Endothelial cell of umbilical vein (primary cell): ENCODE measurements at regions not wholly inside any gene's neighbourhood (a gene's known extent, or its start where the extent isn't known, plus 50 kb on each side); places are given as distances from the start of the nearest gene placed in this dataset.

Experiments
- BruUV-seq: library from RNA; stranded (reverse); fragments of 400-500 nt; replicated peaks from 2 replicates; lab custom pipeline; 2021; lab: Mats Ljungman, UMichigan
- CTCF ChIA-PET: fragments of 300-600, 350-600 bp; sonication (Branson Sonifier 250); formaldehyde crosslinking; loops from one replicate; lab custom pipeline; 2021; ENCODE audit warnings: antibody characterized with exemption, inconsistent platforms; lab: Charles Lee
- POLR2A ChIA-PET: fragments of 300-600, 350-600 bp; sonication (Branson Sonifier 250); formaldehyde crosslinking; loops from one replicate; lab custom pipeline; 2021; ENCODE audit warnings: antibody characterized with exemption, inconsistent platforms; lab: Charles Lee
- DNase-seq: peaks from one replicate; pipeline ENCODE4 v3.0.0-alpha.2; 2011; ENCODE audit warnings: low read depth, low spot score
- FAIRE-seq: peaks from 2 replicates; lab custom pipeline; 2011; peaks lifted over from hg19 to GRCh38; lab: Jason Lieb, UNC
- H2AFZ ChIP-seq: 2 replicates; pipeline ENCODE4 v1.6.0; 2012; ENCODE audit warnings: low read depth, low read length, control low read depth, inconsistent platforms
- H3K27ac ChIP-seq: 2 replicates; pipeline ENCODE4 v1.5.1; 2011; ENCODE audit warnings: low read depth, mild to moderate bottlenecking, control low read depth, low read length, moderate library complexity; ENCODE audit not compliant: insufficient read depth
- H3K27me3 ChIP-seq, 2 experiments: 2 replicates each; pipeline versions ENCODE4 v1.6.0 to v1.6.1; 2011; ENCODE audit warnings: low read length in 2 of 2, mixed read lengths in 1 of 2; ENCODE audit not compliant: control insufficient read depth in 2 of 2, insufficient read depth in 2 of 2
- H3K36me3 ChIP-seq, 2 experiments: 2 replicates in 1 of 2; 3 replicates in 1 of 2; pipeline ENCODE4 v1.5.1; 2011; ENCODE audit warnings: low read length in 2 of 2, mild to moderate bottlenecking in 1 of 2, moderate library complexity in 1 of 2; ENCODE audit not compliant: control insufficient read depth in 2 of 2, insufficient read depth in 2 of 2; ENCODE audit errors: extremely low read depth in 1 of 2
- H3K4me1 ChIP-seq: 3 replicates; pipeline ENCODE4 v1.5.1; 2011; ENCODE audit warnings: mild to moderate bottlenecking, low read length; ENCODE audit not compliant: control insufficient read depth, insufficient read depth; ENCODE audit errors: extremely low read depth
- H3K4me2 ChIP-seq: 2 replicates; pipeline ENCODE4 v1.6.1; 2011; ENCODE audit warnings: low read length, control low read depth, mixed read lengths; ENCODE audit not compliant: insufficient read depth
- H3K4me3 ChIP-seq, 3 experiments: fragments of 200-600 bp in 1 of 3; sonication (generic), shearing (Covaris generic) in 1 of 3; replicated peaks in 1 of 3; 2 replicates each; pipeline ENCODE4 v1.5.1; 2011 to 2016; ENCODE audit warnings: control low read depth in 3 of 3, low read length in 3 of 3, mild to moderate bottlenecking in 2 of 3, inconsistent platforms in 1 of 3, low read depth in 1 of 3, moderate library complexity in 1 of 3; ENCODE audit not compliant: insufficient read depth in 1 of 3
- H3K79me2 ChIP-seq: 2 replicates; pipeline ENCODE4 v1.6.0; 2012; ENCODE audit warnings: low read length, inconsistent platforms; ENCODE audit not compliant: control insufficient read depth, insufficient read depth
- H3K9ac ChIP-seq: replicated peaks from 2 replicates; pipeline ENCODE3; 2011; ENCODE audit warnings: low read length, control low read depth; ENCODE audit not compliant: insufficient read depth; ENCODE audit errors: extremely low read depth
- H3K9me1 ChIP-seq: replicated peaks from 3 replicates; pipeline ENCODE4 v1.6.0; 2011; ENCODE audit warnings: mild to moderate bottlenecking, low read length; ENCODE audit not compliant: control insufficient read depth, insufficient read depth; ENCODE audit errors: extremely low read depth
- H3K9me3 ChIP-seq: replicated peaks from 2 replicates; pipeline ENCODE4 v1.5.1; 2012; ENCODE audit warnings: low read length, inconsistent platforms; ENCODE audit not compliant: control insufficient read depth, insufficient read depth
- H4K20me1 ChIP-seq: replicated peaks from 2 replicates; pipeline ENCODE3; 2011; ENCODE audit warnings: mild to moderate bottlenecking, low read length; ENCODE audit not compliant: control insufficient read depth, insufficient read depth; ENCODE audit errors: extremely low read depth
- EZH2 ChIP-seq: IDR thresholded peaks from 2 replicates; pipeline ENCODE4 v1.6.1; 2012; ENCODE audit warnings: borderline replicate concordance, low read depth, mild to moderate bottlenecking, moderate library complexity, low read length, inconsistent platforms; ENCODE audit not compliant: severe bottlenecking
- FOS ChIP-seq: IDR thresholded peaks from 2 replicates; pipeline ENCODE4 v1.6.1; 2011; ENCODE audit warnings: mild to moderate bottlenecking, low read length, moderate library complexity, borderline replicate concordance; ENCODE audit not compliant: insufficient read depth
- JUN ChIP-seq: IDR thresholded peaks from 2 replicates; pipeline ENCODE4 v1.6.1; 2011; ENCODE audit warnings: borderline replicate concordance, low read depth; ENCODE audit not compliant: insufficient read length, insufficient read depth
- MYC ChIP-seq: IDR thresholded peaks from one replicate; pipeline ENCODE4 v1.6.1; 2011; ENCODE audit warnings: mild to moderate bottlenecking, low read depth, low read length
- POLR2A ChIP-seq: IDR thresholded peaks from 2 replicates; pipeline ENCODE4 v1.6.1; 2012; ENCODE audit warnings: low read depth, mild to moderate bottlenecking, control low read depth, low read length
- dilution Hi-C: fragments of 300-500 bp; cut with MboI; formaldehyde crosslinking; loops from one replicate; pipeline ENCODE4 v1.15.0; 2019; ENCODE audit warnings: low sequenced_read_pairs; ENCODE audit not compliant: extremely low pct_ligation_motif_present
- intact Hi-C: fragments of 100-400 bp; cut with micrococcal nuclease; formaldehyde crosslinking; loops from one replicate; pipeline ENCODE4 v1.10.0; 2022
- TF ChIP-seq, protein P1 (sequence below), 2 donors: IDR thresholded peaks; 1 replicate in 1 of 2; 2 replicates in 1 of 2; pipeline ENCODE4 v1.5.1; 2011; ENCODE audit warnings: low read length in 2 of 2, mild to moderate bottlenecking in 2 of 2, moderate library complexity in 2 of 2, control low read depth in 1 of 2, inconsistent platforms in 1 of 2, low read depth in 1 of 2; ENCODE audit not compliant: insufficient read depth in 1 of 2; ENCODE audit errors: extremely low read depth in 1 of 2
- TF ChIP-seq, protein P2 (sequence below): IDR thresholded peaks from 2 replicates; pipeline ENCODE4 v1.6.1; 2011; ENCODE audit not compliant: insufficient read depth, insufficient read length

- no peaks in the 10 kb centered on the region for H4K20me1 ChIP-seq
- no peak for DNase-seq
- no peak overlapping the region for H3K4me3 ChIP-seq
- H3K9me3 ChIP-seq: no peaks in the 10 kb centered on the region
- CTCF ChIA-PET: interaction anchor here (0.7 to 1.4 kb wide), 2 partner anchors 19 to 226 kb away, joined by 3 to 4 read pairs; no protein-coding TSS in a partner anchor
- TF ChIP-seq, protein P1, sequence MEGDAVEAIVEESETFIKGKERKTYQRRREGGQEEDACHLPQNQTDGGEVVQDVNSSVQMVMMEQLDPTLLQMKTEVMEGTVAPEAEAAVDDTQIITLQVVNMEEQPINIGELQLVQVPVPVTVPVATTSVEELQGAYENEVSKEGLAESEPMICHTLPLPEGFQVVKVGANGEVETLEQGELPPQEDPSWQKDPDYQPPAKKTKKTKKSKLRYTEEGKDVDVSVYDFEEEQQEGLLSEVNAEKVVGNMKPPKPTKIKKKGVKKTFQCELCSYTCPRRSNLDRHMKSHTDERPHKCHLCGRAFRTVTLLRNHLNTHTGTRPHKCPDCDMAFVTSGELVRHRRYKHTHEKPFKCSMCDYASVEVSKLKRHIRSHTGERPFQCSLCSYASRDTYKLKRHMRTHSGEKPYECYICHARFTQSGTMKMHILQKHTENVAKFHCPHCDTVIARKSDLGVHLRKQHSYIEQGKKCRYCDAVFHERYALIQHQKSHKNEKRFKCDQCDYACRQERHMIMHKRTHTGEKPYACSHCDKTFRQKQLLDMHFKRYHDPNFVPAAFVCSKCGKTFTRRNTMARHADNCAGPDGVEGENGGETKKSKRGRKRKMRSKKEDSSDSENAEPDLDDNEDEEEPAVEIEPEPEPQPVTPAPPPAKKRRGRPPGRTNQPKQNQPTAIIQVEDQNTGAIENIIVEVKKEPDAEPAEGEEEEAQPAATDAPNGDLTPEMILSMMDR (IDR thresholded peaks at IDR 0.05; ENCODE audit: extremely low read depth in 1 of 2, insufficient read depth in 1 of 2, low read depth in 1 of 2, low read length in 2 of 2): no peak
- no peak for TF ChIP-seq EZH2
- no peak for TF ChIP-seq JUN
- TF ChIP-seq, protein P2, sequence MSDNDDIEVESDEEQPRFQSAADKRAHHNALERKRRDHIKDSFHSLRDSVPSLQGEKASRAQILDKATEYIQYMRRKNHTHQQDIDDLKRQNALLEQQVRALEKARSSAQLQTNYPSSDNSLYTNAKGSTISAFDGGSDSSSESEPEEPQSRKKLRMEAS: no peak
- no peak for TF ChIP-seq POLR2A
- TF ChIP-seq FOS: no peak
- no peak for TF ChIP-seq MYC
- no peak overlapping the region for H3K4me2 ChIP-seq
- no TSS peak for BruUV-seq
- H3K27ac ChIP-seq: no peak overlapping the region
- dilution Hi-C loops: no loop called here
- POLR2A ChIA-PET: no interaction called here
- H3K9me1 ChIP-seq: no peaks in the 10 kb centered on the region
- no peaks in the 10 kb centered on the region for H3K36me3 ChIP-seq
- intact Hi-C loops: no loop called here
- peaks cover 0 to 2% of the 10 kb centered on the region in 2 experiments for H3K27me3 ChIP-seq
- H3K9ac ChIP-seq: no peak overlapping the region
- no peak for FAIRE-seq
- H3K4me1 ChIP-seq: no peaks in the 10 kb centered on the region
- H2AFZ ChIP-seq: no peak overlapping the region
- no peaks in the 10 kb centered on the region for H3K79me2 ChIP-seq
Measured at GRCh38 chr2:36302911-36303310, 52.7 kb upstream of the CRIM1 start.
